ENCODE measurements at regions not wholly inside any gene's neighbourhood (a gene's known extent, or its start where the extent isn't known, plus 50 kb on each side); places are given as distances from the start of the nearest gene placed in this dataset.

DNA sequence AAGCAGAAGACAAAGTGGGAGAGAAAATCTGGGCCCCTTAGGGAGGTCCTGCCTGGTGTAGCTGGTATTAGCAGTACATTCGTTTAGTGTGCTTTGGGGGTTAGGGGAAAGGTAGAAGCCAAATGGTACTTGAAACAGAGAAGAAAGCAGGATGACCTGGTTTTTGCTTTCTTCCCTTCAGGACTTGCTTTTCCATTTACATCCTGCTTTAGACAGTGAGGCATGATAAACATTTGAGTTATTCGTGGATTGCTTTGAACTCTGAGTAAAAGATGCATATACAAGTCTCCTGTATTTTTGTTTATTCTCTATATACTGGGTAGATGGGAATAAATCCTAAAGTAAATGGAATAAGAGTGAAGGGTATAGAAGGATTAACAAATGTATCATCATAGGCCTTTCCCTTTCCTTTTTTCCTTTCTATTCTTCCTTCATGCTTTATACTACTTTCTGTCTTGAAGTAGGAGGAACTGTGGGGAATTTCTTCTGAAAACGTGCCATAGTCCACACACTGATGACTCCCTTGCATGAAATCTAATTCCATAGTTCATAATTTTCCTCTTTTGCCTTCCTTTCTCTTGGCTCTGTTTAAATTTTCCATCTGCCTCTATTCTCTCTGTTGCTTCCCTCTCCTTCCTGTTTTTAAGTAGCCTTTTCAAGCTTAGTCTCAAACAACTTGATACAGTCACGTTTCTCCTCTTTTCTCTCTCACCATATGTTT, 139.5 kb upstream of the RBMS3 start:
- H3K4me2 ChIP-seq = no peak overlapping the region

More for the DNA sequence above, 139.5 kb upstream of the RBMS3 start:
- H3K79me2 ChIP-seq (replicated peaks; ENCODE audit: insufficient read depth) = no peaks in the 10 kb centered on the region
- peaks cover 5% of the 10 kb centered on the region; the same call in 2 of the 3 replicates for H3K4me1 Mint-ChIP-seq
- no peaks in the 10 kb centered on the region for H3K9me2 ChIP-seq (ENCODE audit: insufficient read depth)
- H3F3A ChIP-seq (replicated peaks; ENCODE audit: low read depth) = no peaks in the 10 kb centered on the region
- H3K27me3 ChIP-seq (ENCODE audit: insufficient read depth) = no peaks in the 10 kb centered on the region
- no peaks in the 10 kb centered on the region for H3K36me3 ChIP-seq (ENCODE audit: insufficient read depth)
- H3K4me3 Mint-ChIP-seq = no peak overlapping the region
- no peak overlapping the region for H2AFZ ChIP-seq
- H3K27ac ChIP-seq (ENCODE audit: low read depth) = no peak overlapping the region
- H3K27ac Mint-ChIP-seq = no peak overlapping the region
- H3K4me1 ChIP-seq (ENCODE audit: insufficient read depth) = peaks cover 18% of the 10 kb centered on the region; the same call in 1 of the 2 replicates
- TF ChIP-seq ZNF331 (CRISPR knock-in tag; IDR thresholded peaks at IDR 0.05; ENCODE audit: low read depth) (no peak), EZH2 (IDR thresholded peaks at IDR 0.05; ENCODE audit: low read depth, unreplicated experiment) (no peak), POLR2AphosphoS5 (IDR thresholded peaks at IDR 0.05; ENCODE audit: low read depth) (no peak), EZH2phosphoT487 (IDR thresholded peaks at IDR 0.05; ENCODE audit: unreplicated experiment) (no peak), ZNF114 (CRISPR knock-in tag; IDR thresholded peaks at IDR 0.05) (no peak), CREB1 (CRISPR knock-in tag; IDR thresholded peaks at IDR 0.05; ENCODE audit: low read depth) (no peak)
- TF ChIP-seq, protein P1, sequence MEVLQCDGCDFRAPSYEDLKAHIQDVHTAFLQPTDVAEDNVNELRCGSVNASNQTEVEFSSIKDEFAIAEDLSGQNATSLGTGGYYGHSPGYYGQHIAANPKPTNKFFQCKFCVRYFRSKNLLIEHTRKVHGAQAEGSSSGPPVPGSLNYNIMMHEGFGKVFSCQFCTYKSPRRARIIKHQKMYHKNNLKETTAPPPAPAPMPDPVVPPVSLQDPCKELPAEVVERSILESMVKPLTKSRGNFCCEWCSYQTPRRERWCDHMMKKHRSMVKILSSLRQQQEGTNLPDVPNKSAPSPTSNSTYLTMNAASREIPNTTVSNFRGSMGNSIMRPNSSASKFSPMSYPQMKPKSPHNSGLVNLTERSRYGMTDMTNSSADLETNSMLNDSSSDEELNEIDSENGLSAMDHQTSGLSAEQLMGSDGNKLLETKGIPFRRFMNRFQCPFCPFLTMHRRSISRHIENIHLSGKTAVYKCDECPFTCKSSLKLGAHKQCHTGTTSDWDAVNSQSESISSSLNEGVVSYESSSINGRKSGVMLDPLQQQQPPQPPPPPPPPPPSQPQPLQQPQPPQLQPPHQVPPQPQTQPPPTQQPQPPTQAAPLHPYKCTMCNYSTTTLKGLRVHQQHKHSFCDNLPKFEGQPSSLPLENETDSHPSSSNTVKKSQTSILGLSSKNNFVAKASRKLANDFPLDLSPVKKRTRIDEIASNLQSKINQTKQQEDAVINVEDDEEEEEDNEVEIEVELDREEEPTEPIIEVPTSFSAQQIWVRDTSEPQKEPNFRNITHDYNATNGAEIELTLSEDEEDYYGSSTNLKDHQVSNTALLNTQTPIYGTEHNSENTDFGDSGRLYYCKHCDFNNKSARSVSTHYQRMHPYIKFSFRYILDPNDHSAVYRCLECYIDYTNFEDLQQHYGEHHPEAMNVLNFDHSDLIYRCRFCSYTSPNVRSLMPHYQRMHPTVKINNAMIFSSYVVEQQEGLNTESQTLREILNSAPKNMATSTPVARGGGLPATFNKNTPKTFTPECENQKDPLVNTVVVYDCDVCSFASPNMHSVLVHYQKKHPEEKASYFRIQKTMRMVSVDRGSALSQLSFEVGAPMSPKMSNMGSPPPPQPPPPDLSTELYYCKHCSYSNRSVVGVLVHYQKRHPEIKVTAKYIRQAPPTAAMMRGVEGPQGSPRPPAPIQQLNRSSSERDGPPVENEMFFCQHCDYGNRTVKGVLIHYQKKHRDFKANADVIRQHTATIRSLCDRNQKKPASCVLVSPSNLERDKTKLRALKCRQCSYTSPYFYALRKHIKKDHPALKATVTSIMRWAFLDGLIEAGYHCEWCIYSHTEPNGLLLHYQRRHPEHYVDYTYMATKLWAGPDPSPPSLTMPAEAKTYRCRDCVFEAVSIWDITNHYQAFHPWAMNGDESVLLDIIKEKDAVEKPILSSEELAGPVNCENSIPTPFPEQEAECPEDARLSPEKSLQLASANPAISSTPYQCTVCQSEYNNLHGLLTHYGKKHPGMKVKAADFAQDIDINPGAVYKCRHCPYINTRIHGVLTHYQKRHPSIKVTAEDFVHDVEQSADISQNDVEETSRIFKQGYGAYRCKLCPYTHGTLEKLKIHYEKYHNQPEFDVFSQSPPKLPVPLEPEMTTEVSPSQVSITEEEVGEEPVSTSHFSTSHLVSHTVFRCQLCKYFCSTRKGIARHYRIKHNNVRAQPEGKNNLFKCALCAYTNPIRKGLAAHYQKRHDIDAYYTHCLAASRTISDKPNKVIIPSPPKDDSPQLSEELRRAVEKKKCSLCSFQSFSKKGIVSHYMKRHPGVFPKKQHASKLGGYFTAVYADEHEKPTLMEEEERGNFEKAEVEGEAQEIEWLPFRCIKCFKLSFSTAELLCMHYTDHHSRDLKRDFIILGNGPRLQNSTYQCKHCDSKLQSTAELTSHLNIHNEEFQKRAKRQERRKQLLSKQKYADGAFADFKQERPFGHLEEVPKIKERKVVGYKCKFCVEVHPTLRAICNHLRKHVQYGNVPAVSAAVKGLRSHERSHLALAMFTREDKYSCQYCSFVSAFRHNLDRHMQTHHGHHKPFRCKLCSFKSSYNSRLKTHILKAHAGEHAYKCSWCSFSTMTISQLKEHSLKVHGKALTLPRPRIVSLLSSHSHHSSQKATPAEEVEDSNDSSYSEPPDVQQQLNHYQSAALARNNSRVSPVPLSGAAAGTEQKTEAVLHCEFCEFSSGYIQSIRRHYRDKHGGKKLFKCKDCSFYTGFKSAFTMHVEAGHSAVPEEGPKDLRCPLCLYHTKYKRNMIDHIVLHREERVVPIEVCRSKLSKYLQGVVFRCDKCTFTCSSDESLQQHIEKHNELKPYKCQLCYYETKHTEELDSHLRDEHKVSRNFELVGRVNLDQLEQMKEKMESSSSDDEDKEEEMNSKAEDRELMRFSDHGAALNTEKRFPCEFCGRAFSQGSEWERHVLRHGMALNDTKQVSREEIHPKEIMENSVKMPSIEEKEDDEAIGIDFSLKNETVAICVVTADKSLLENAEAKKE (CRISPR knock-in tag; IDR thresholded peaks at IDR 0.05) = no peak
- no peak overlapping the region for H3K4me3 ChIP-seq
- H3K27me3 Mint-ChIP-seq (ENCODE audit: insufficient read depth, low read depth, poor library complexity) = no peaks in the 10 kb centered on the region
- no peaks in the 10 kb centered on the region for H4K20me1 ChIP-seq (replicated peaks; ENCODE audit: insufficient read depth)
- H3K36me3 Mint-ChIP-seq (ENCODE audit: low read depth) = no peaks in the 10 kb centered on the region
- ATAC-seq = no peak
- DNase-seq (ENCODE audit: low spot score) = no peak
- no peaks in the 10 kb centered on the region for H3K9me3 Mint-ChIP-seq
